ENCODE measurements at regions not wholly inside any gene's neighbourhood (a gene's known extent, or its start where the extent isn't known, plus 50 kb on each side); places are given as distances from the start of the nearest gene placed in this dataset.

DNA sequence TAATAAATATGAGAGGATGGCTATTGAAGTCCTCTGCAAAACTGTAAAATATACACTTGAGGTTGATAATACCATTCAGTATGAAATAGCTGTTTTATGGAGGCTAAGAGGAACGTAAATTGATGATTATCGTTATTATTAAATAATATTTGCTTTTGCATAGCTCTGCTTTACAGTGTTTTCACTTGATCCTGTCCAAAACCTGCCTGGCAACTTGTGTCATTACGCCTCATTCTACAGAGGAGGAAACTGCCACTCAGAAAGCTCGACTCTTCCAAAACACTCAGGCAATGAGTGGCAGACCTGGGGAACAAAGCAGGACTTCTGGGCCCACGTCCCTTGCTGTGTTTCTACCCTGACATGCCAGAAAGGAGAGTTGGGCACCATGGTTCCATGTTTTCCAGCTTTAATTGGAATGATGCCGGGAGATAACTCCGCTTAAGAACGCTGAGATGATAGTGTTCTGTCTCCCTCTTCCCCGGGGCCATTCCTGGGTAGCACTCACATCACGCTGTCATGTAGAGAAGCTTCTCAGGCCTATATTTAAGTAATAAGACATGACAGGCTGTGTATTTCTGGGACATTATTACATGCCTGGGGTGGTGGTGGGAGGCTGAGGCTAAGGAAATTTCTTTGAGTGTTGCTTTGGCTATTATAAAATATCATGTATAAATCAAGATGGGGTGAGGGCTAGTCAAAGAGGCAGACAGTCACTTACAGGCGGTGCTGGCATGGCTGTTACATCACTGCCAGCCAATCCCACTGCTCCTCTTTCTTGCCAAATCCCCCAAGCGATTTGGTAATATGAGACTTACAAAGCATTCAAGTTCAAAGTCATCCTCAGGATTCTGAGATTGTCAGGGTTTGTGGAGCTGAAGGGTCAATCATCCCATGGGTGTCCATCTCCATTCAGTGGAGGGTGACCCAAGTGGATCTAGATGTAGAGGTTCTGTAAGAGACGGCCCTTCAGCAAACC lies 501.7 kb downstream of the INSC start:
- no peak overlapping the region for H2AFZ ChIP-seq
- no peaks in the 10 kb centered on the region; the same call in 1 of the 2 replicates for H3K4me1 ChIP-seq (ENCODE audit: insufficient read depth)
- H3K27me3 ChIP-seq (ENCODE audit: insufficient read depth), result no peaks in the 10 kb centered on the region
- no peak overlapping the region for H3K4me3 Mint-ChIP-seq
- H3K4me3 ChIP-seq, result no peak overlapping the region
- no peak overlapping the region for H3K27ac ChIP-seq (ENCODE audit: low read depth)
- H4K20me1 ChIP-seq (replicated peaks; ENCODE audit: insufficient read depth), result no peaks in the 10 kb centered on the region
- H3K36me3 Mint-ChIP-seq (ENCODE audit: low read depth), result no peaks in the 10 kb centered on the region
- no peaks in the 10 kb centered on the region for H3K9me3 Mint-ChIP-seq
- no peak for TF ChIP-seq CTCF (conservative IDR thresholded peaks at IDR 0.05; ENCODE audit: low read depth in 2 of 2)
- no peak for TF ChIP-seq EZH2phosphoT487 (IDR thresholded peaks at IDR 0.05; ENCODE audit: unreplicated experiment)
- TF ChIP-seq REST (IDR thresholded peaks at IDR 0.05; ENCODE audit: unreplicated experiment), result no peak
- TF ChIP-seq POLR2AphosphoS5 (IDR thresholded peaks at IDR 0.05; ENCODE audit: low read depth), result no peak
- no peak for TF ChIP-seq STAT1 (IDR thresholded peaks at IDR 0.05; ENCODE audit: unreplicated experiment)
- TF ChIP-seq NANOG (IDR thresholded peaks at IDR 0.05; ENCODE audit: borderline replicate concordance), result no peak
- TF ChIP-seq EZH2 (IDR thresholded peaks at IDR 0.05; ENCODE audit: low read depth, unreplicated experiment), result no peak
- no peak for TF ChIP-seq ZNF331 (CRISPR knock-in tag; IDR thresholded peaks at IDR 0.05; ENCODE audit: low read depth)
- TF ChIP-seq ZNF114 (CRISPR knock-in tag; IDR thresholded peaks at IDR 0.05), result no peak
- TF ChIP-seq, protein P1, sequence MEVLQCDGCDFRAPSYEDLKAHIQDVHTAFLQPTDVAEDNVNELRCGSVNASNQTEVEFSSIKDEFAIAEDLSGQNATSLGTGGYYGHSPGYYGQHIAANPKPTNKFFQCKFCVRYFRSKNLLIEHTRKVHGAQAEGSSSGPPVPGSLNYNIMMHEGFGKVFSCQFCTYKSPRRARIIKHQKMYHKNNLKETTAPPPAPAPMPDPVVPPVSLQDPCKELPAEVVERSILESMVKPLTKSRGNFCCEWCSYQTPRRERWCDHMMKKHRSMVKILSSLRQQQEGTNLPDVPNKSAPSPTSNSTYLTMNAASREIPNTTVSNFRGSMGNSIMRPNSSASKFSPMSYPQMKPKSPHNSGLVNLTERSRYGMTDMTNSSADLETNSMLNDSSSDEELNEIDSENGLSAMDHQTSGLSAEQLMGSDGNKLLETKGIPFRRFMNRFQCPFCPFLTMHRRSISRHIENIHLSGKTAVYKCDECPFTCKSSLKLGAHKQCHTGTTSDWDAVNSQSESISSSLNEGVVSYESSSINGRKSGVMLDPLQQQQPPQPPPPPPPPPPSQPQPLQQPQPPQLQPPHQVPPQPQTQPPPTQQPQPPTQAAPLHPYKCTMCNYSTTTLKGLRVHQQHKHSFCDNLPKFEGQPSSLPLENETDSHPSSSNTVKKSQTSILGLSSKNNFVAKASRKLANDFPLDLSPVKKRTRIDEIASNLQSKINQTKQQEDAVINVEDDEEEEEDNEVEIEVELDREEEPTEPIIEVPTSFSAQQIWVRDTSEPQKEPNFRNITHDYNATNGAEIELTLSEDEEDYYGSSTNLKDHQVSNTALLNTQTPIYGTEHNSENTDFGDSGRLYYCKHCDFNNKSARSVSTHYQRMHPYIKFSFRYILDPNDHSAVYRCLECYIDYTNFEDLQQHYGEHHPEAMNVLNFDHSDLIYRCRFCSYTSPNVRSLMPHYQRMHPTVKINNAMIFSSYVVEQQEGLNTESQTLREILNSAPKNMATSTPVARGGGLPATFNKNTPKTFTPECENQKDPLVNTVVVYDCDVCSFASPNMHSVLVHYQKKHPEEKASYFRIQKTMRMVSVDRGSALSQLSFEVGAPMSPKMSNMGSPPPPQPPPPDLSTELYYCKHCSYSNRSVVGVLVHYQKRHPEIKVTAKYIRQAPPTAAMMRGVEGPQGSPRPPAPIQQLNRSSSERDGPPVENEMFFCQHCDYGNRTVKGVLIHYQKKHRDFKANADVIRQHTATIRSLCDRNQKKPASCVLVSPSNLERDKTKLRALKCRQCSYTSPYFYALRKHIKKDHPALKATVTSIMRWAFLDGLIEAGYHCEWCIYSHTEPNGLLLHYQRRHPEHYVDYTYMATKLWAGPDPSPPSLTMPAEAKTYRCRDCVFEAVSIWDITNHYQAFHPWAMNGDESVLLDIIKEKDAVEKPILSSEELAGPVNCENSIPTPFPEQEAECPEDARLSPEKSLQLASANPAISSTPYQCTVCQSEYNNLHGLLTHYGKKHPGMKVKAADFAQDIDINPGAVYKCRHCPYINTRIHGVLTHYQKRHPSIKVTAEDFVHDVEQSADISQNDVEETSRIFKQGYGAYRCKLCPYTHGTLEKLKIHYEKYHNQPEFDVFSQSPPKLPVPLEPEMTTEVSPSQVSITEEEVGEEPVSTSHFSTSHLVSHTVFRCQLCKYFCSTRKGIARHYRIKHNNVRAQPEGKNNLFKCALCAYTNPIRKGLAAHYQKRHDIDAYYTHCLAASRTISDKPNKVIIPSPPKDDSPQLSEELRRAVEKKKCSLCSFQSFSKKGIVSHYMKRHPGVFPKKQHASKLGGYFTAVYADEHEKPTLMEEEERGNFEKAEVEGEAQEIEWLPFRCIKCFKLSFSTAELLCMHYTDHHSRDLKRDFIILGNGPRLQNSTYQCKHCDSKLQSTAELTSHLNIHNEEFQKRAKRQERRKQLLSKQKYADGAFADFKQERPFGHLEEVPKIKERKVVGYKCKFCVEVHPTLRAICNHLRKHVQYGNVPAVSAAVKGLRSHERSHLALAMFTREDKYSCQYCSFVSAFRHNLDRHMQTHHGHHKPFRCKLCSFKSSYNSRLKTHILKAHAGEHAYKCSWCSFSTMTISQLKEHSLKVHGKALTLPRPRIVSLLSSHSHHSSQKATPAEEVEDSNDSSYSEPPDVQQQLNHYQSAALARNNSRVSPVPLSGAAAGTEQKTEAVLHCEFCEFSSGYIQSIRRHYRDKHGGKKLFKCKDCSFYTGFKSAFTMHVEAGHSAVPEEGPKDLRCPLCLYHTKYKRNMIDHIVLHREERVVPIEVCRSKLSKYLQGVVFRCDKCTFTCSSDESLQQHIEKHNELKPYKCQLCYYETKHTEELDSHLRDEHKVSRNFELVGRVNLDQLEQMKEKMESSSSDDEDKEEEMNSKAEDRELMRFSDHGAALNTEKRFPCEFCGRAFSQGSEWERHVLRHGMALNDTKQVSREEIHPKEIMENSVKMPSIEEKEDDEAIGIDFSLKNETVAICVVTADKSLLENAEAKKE (CRISPR knock-in tag; IDR thresholded peaks at IDR 0.05), result no peak
- no peak for TF ChIP-seq ETS1 (IDR thresholded peaks at IDR 0.05)
- TF ChIP-seq CREB1 (CRISPR knock-in tag; IDR thresholded peaks at IDR 0.05; ENCODE audit: low read depth), result no peak
- TF ChIP-seq JUNB (IDR thresholded peaks at IDR 0.05; ENCODE audit: unreplicated experiment), result no peak
- peaks cover 2% of the 10 kb centered on the region for H3K27me3 Mint-ChIP-seq (ENCODE audit: insufficient read depth, low read depth, poor library complexity)
- no peaks in the 10 kb centered on the region for H3K36me3 ChIP-seq (ENCODE audit: insufficient read depth)
- no peak overlapping the region for H3K4me2 ChIP-seq
- peaks cover 22% of the 10 kb centered on the region for H3K9me2 ChIP-seq (ENCODE audit: insufficient read depth)
- ATAC-seq, result no peak
- no peaks in the 10 kb centered on the region for H3K79me2 ChIP-seq (replicated peaks; ENCODE audit: insufficient read depth)
- H3K4me1 Mint-ChIP-seq, result peaks cover 7% of the 10 kb centered on the region
- H3F3A ChIP-seq (replicated peaks; ENCODE audit: low read depth), result no peaks in the 10 kb centered on the region
- no peak overlapping the region for H3K27ac Mint-ChIP-seq
- DNase-seq (ENCODE audit: low spot score), result no peak
